ENCODE measurements at regions not wholly inside any gene's neighbourhood (a gene's known extent, or its start where the extent isn't known, plus 50 kb on each side); places are given as distances from the start of the nearest gene placed in this dataset.

- TF ChIP-seq CTCF (IDR thresholded peaks at IDR 0.05): no peak
- no peak overlapping the region for H3K27ac ChIP-seq
Observed at GRCh38 chr13:39159393-39159792, 121.1 kb downstream of the NHLRC3 start.

- TF ChIP-seq ZFX (IDR thresholded peaks at IDR 0.05; ENCODE audit: borderline replicate concordance) (no peak), CTCF (IDR thresholded peaks at IDR 0.05) (no peak)
- H3K27ac ChIP-seq: no peak overlapping the region
Observed at GRCh38 chr13:39159846-39160370, 121.7 kb downstream of the NHLRC3 start.

DNA sequence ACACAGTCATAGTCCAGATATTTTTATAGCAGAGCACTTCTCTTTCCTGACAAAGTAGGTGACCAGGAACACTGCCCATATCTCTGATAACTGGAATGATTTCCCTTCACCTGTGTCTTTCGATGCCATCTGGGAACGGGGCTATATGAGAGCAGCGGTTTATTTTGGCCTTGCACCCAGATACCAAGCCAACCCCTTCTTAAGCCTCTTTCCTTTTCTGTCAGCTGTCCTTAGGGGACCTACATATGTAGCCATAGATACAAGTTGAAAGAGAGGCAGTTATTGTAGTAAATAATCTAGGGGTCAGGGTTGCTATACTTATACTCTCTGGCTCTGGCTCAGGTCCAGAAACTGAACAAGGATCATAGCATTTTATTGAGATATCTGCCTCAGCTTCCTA, 128.8 kb downstream of the NHLRC3 start:
- H3K27ac ChIP-seq: no peak overlapping the region
- TF ChIP-seq CTCF (IDR thresholded peaks at IDR 0.05) (no peak), ZFX (IDR thresholded peaks at IDR 0.05; ENCODE audit: borderline replicate concordance) (no peak)

GRCh38 chr13:39170711-39171110, 132.5 kb downstream of the NHLRC3 start:
- TF ChIP-seq ZFX (IDR thresholded peaks at IDR 0.05; ENCODE audit: borderline replicate concordance): no peak
- TF ChIP-seq CTCF (IDR thresholded peaks at IDR 0.05): no peak

DNA sequence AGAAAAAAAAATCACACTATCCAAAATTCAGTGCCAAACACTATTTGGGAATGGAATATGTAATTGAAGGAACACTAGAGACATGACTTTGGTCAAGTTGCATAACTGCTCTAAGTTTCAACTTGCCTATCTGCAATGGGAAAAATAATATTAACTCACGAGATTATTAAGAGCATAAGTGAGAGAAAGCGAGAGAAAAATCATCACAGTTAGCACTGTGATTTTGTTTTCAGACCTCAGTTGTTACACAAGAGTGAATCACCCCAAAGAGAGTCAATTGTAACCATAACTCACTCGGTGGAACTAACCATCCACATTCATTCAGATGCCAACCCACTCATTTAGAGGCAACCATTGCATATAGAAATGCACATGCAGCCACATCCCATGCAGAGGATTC, 147.1 kb downstream of the NHLRC3 start:
- TF ChIP-seq ZFX (IDR thresholded peaks at IDR 0.05; ENCODE audit: borderline replicate concordance): no peak
- TF ChIP-seq CTCF (IDR thresholded peaks at IDR 0.05): no peak
- H3K27ac ChIP-seq: no peak overlapping the region

More at GRCh38 chr13:39170711-39171110, 132.5 kb downstream of the NHLRC3 start:
- no peak overlapping the region for H3K27ac ChIP-seq

DNA sequence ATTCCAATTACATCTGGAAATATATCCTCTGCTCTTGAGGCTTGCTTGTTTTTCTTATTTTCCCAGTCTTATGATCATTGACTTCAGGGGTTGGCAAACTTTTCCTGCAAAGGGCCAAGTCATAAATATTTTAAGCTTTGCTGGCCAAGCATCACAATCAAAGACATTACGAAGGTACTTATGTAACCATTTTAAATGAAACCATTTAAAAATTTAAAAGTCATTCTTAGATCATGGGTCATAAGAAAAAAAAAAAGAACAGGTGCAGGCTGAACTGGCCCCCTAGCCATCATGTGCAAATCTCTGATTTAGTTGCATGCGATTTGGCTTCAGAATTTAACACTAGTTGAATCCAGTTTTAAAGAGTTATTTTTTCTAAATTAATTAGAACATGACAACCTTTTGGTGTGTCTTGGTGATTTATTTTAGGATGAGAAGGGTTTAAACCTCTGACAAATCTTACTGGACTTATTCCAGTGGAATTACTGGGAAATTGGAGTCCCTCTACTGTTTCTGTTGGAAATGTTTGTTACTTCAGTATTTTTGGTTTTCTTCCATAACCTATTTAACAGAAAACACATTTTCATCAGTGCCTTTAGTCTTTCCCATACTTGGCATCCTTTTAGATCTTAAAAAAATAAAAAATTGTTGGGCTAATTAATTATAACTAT, 148.1 kb downstream of the NHLRC3 start:
- TF ChIP-seq CTCF (IDR thresholded peaks at IDR 0.05) (no peak), ZFX (IDR thresholded peaks at IDR 0.05; ENCODE audit: borderline replicate concordance) (no peak)
- H3K27ac ChIP-seq: no peak overlapping the region

GRCh38 chr13:39189778-39190177, 151.5 kb downstream of the NHLRC3 start:
- H3K27ac ChIP-seq: no peak overlapping the region
- TF ChIP-seq CTCF (IDR thresholded peaks at IDR 0.05) (no peak), ZFX (IDR thresholded peaks at IDR 0.05; ENCODE audit: borderline replicate concordance) (no peak)
